Gastrocnemius medialis (tissue), 4 donors: ENCODE measurements at regions not wholly inside any gene's neighbourhood (a gene's known extent, or its start where the extent isn't known, plus 50 kb on each side); places are given as distances from the start of the nearest gene placed in this dataset.

Source experiments
- ATAC-seq, 2 donors: fragments of 150-250 bp; one replicate each; pipeline ENCODE4 v1.9.1; 2016
- DNase-seq, 2 donors: peaks; one replicate each; pipeline ENCODE4 v3.0.0-alpha.2; 2019
- H3K27ac ChIP-seq, 4 donors: fragments of 200-600 bp; sonication (generic); 1 replicate in 1 of 4; 2 replicates in 3 of 4; pipeline ENCODE4 v1.5.1; 2016 to 2018; ENCODE audit warnings: mild to moderate bottlenecking in 2 of 4, moderate library complexity in 1 of 4
- H3K27me3 ChIP-seq, 3 donors: fragments of 200-600 bp; sonication (generic) in 2 of 3; 1 replicate in 1 of 3; 2 replicates in 2 of 3; pipeline versions ENCODE4 v1.5.1 to v1.6.0; 2016 to 2019; ENCODE audit warnings: mild to moderate bottlenecking in 1 of 3, moderate library complexity in 1 of 3
- H3K36me3 ChIP-seq, 2 donors: fragments of 200-600 bp; sonication (generic) in 1 of 2; one replicate each; pipeline ENCODE4 v1.5.1; 2017 to 2018
- H3K4me1 ChIP-seq, 2 donors: fragments of 200-600 bp; sonication (generic) in 1 of 2; one replicate each; pipeline ENCODE4 v1.5.1; 2016 to 2017; ENCODE audit warnings: mild to moderate bottlenecking in 2 of 2
- H3K4me3 ChIP-seq, 4 donors: fragments of 200-600 bp; sonication (generic) in 3 of 4; 1 replicate in 1 of 4; 2 replicates in 3 of 4; pipeline ENCODE4 v1.5.1; 2016 to 2019; ENCODE audit warnings: mild to moderate bottlenecking in 2 of 4
- H3K9me3 ChIP-seq, 3 donors: fragments of 200-600 bp; sonication (generic) in 2 of 3; 1 replicate in 1 of 3; 2 replicates in 2 of 3; pipeline ENCODE4 v1.5.1; 2016 to 2019
- POLR2A ChIP-seq, 2 donors: fragments of 450-650 bp; IDR thresholded peaks; one replicate each; pipeline ENCODE4 v1.6.1; 2017; ENCODE audit warnings: antibody characterized with exemption in 2 of 2, mild to moderate bottlenecking in 2 of 2, moderate library complexity in 2 of 2
- in situ Hi-C, 4 donors: fragments of 200-750 bp; cut with MboI; loops; one replicate each; pipeline versions ENCODE4 v1.15.0 to v1.8.0; 2017; ENCODE audit warnings: low sequenced_read_pairs in 4 of 4
- intact Hi-C: fragments of 100-400 bp; cut with DNase I; formaldehyde crosslinking; loops from one replicate; pipeline ENCODE4 v1.15.1; 2023; ENCODE audit warnings: low total_unique reads
- TF ChIP-seq, protein P1 (sequence below), 5 experiments: fragments of 450-650 bp in 3 of 5; fragments of 200-600 bp in 2 of 5; sonication (generic) in 2 of 5; IDR thresholded peaks in 4 of 5; conservative IDR thresholded peaks in 1 of 5; 1 replicate in 4 of 5; 2 replicates in 1 of 5; pipeline ENCODE4 v1.5.1; 2016 to 2019; ENCODE audit warnings: antibody characterized with exemption in 5 of 5, mild to moderate bottlenecking in 3 of 5, moderate library complexity in 3 of 5

DNA sequence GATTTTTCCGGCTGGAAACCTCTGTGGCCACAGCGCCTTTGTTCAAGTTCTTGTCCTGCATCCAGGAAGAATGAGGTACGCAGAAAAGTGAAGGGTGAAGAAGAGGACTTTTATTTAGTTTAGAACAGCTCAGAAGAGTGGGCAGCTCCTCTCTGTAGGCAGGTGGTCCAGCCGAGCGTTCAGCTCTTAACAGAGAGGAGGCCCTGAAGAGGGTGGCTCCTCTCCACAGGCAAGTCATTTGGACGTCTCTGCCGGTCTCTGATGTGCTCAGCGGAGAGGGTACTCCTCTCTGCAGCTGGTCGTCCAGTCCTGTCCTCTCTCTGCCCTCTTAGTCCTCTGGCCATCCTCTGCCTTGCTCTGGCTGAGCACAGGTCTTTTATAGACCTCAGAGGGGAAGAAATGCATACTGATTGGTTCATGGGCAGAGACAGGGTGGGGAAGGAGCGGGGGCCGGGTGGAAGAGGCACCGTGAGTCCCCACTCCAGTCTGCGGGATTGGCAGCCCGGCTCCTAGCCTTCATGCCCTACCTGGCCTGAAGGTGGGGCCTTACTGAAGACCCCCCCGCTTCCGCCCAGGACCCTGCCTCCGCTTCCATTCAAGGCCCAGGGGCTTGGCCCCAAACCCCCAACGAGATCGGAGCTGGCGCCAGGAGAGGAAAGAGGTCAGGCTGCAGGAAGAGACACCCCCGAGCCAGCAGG, 70.0 kb upstream of the NKD1 start:
- Histone ChIP-seq H3K4me3 (no peak overlapping the region), H3K4me1 (no peaks in the 10 kb centered on the region), H3K9me3 (no peaks in the 10 kb centered on the region), H3K36me3 (no peaks in the 10 kb centered on the region), H3K27ac (no peak overlapping the region), H3K27me3 (no peaks in the 10 kb centered on the region)
- TF ChIP-seq, protein P1, sequence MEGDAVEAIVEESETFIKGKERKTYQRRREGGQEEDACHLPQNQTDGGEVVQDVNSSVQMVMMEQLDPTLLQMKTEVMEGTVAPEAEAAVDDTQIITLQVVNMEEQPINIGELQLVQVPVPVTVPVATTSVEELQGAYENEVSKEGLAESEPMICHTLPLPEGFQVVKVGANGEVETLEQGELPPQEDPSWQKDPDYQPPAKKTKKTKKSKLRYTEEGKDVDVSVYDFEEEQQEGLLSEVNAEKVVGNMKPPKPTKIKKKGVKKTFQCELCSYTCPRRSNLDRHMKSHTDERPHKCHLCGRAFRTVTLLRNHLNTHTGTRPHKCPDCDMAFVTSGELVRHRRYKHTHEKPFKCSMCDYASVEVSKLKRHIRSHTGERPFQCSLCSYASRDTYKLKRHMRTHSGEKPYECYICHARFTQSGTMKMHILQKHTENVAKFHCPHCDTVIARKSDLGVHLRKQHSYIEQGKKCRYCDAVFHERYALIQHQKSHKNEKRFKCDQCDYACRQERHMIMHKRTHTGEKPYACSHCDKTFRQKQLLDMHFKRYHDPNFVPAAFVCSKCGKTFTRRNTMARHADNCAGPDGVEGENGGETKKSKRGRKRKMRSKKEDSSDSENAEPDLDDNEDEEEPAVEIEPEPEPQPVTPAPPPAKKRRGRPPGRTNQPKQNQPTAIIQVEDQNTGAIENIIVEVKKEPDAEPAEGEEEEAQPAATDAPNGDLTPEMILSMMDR (IDR thresholded peaks at IDR 0.05 in 4 of 5, conservative IDR thresholded peaks at IDR 0.05 in 1 of 5): no peak
- no peak for TF ChIP-seq POLR2A (IDR thresholded peaks at IDR 0.05)
- no peak for ATAC-seq
- in situ Hi-C loops: no loop called here
- intact Hi-C loops: no loop called here
- DNase-seq: no peak

DNA sequence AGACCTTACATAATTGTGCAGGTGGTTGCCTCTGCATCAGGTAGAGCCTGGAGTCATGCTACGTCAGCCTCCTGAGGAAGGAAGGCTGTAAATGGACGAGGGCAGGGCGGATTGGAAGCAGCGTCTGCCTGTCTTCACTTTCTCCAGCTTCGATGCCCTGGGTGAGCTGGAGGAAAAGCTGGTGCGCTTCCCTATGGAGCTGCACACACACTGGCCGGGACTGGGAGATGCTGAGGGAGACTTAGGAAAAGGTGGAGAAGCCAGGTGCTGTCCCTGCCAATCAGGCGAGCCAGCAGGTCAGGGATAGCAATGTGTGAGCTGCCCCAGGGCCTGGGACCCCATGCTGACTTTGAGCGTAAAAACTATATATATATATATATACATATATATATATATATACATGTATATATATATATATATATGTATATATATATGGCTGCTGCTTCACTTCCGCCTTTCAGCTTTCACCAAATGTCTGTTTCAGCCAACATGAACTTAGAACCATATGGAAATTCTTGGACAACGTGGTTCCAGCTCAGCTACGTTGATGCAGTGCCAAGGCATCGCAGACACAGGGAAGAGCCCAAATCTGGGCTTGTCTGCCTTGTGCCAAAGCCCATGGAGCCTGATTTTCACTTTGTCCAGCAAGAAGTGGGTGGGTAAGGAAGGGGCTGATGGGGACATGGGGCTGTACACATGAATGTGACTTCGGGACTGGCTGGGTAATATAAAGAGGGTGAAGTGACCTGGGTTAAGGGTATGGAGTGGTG, 71.5 kb upstream of the NKD1 start:
- Histone ChIP-seq H3K4me1 (no peaks in the 10 kb centered on the region), H3K9me3 (no peaks in the 10 kb centered on the region), H3K27ac (no peak overlapping the region), H3K4me3 (no peak overlapping the region), H3K27me3 (peaks cover 0 to 7% (median 0%) of the 10 kb centered on the region in 3 donors), H3K36me3 (no peaks in the 10 kb centered on the region)
- no peak for ATAC-seq
- in situ Hi-C loops: no loop called here
- intact Hi-C loops: no loop called here
- DNase-seq: no peak
- TF ChIP-seq, protein P1 (IDR thresholded peaks at IDR 0.05 in 4 of 5, conservative IDR thresholded peaks at IDR 0.05 in 1 of 5): no peak
- no peak for TF ChIP-seq POLR2A (IDR thresholded peaks at IDR 0.05)

DNA sequence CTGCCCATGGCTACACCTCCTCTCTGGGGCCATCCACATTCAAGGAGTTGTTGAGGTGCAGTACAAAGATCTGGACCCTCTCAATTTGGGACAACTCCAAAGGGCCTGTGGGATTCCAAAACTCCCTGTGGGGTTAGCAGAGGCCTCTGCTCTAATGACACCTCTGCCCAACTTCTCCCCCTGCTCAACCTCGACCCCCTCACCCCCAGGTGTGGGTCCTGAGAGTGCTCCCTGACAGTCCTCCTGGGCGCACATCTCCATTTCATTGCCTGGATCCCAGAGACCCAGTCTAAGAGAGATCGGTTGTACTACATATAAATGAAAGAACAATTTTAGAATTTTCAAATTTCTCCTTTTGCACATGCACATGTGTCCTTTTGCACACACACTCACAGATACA, 73.0 kb upstream of the NKD1 start:
- Histone ChIP-seq H3K36me3 (no peaks in the 10 kb centered on the region), H3K4me1 (no peaks in the 10 kb centered on the region), H3K27me3 (peaks cover 0 to 16% (median 0%) of the 10 kb centered on the region in 3 donors), H3K27ac (no peak overlapping the region), H3K9me3 (no peaks in the 10 kb centered on the region), H3K4me3 (no peak overlapping the region)
- DNase-seq (no peak), ATAC-seq (no peak)
- TF ChIP-seq, protein P1 (IDR thresholded peaks at IDR 0.05 in 4 of 5, conservative IDR thresholded peaks at IDR 0.05 in 1 of 5): no peak
- no peak for TF ChIP-seq POLR2A (IDR thresholded peaks at IDR 0.05)
- intact Hi-C loops: no loop called here
- in situ Hi-C loops: no loop called here

DNA sequence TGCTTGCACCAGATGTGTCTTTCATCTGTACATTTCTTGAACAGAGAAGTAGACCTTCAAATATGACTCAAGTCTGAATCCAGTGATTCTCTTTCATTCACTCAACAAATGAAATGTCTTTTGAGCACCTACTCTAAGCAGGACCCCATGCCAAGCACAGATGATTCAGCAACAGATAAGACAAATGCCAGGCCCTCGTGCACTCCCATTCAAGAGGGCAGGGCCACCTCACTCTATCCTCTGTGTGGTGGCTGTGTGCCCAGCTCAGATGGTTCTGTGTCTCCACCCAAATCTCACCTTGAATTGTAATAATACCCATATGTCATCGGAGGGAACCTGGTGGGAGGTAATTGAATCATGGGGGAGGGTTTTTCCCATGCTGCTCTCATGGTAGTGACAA, 74.1 kb upstream of the NKD1 start:
- DNase-seq (no peak), ATAC-seq (no peak)
- no peaks in the 10 kb centered on the region for H3K4me1 ChIP-seq
- H3K9me3 ChIP-seq: no peaks in the 10 kb centered on the region
- intact Hi-C loops: no loop called here
- in situ Hi-C loops: no loop called here
- TF ChIP-seq, protein P1 (IDR thresholded peaks at IDR 0.05 in 4 of 5, conservative IDR thresholded peaks at IDR 0.05 in 1 of 5): no peak
- TF ChIP-seq POLR2A (IDR thresholded peaks at IDR 0.05): no peak
- H3K27me3 ChIP-seq: peaks cover 4 to 19% (median 6%) of the 10 kb centered on the region in 3 donors
- H3K27ac ChIP-seq: no peak overlapping the region
- no peak overlapping the region for H3K4me3 ChIP-seq
- no peaks in the 10 kb centered on the region for H3K36me3 ChIP-seq
